ENCODE measurements at regions not wholly inside any gene's neighbourhood (a gene's known extent, or its start where the extent isn't known, plus 50 kb on each side); places are given as distances from the start of the nearest gene placed in this dataset.

- H3K27me3 Mint-ChIP-seq (ENCODE audit: low read depth): peaks cover 8% of the 10 kb centered on the region
- H3K27ac Mint-ChIP-seq: no peak overlapping the region
- no peak for TF ChIP-seq CTCF (IDR thresholded peaks at IDR 0.05; ENCODE audit: unreplicated experiment in 3 of 3)
- H3K36me3 Mint-ChIP-seq (ENCODE audit: low read depth): no peaks in the 10 kb centered on the region
- H3K9me3 Mint-ChIP-seq: no peaks in the 10 kb centered on the region
- H3K4me1 Mint-ChIP-seq: no peaks in the 10 kb centered on the region
- H3K4me3 Mint-ChIP-seq: no peak overlapping the region
Observed at GRCh38 chr16:20192801-20193200, 119.1 kb upstream of the GPR139 start.

- Mint-ChIP-seq H3K4me3 (no peak overlapping the region), H3K27me3 (ENCODE audit: low read depth) (peaks cover 4% of the 10 kb centered on the region), H3K9me3 (peaks cover 2% of the 10 kb centered on the region), H3K27ac (no peak overlapping the region), H3K4me1 (no peaks in the 10 kb centered on the region), H3K36me3 (ENCODE audit: low read depth) (no peaks in the 10 kb centered on the region)
- TF ChIP-seq CTCF (IDR thresholded peaks at IDR 0.05; ENCODE audit: unreplicated experiment in 3 of 3): no peak
Observed at GRCh38 chr16:20191566-20191965, 117.9 kb upstream of the GPR139 start.

- H3K9me3 Mint-ChIP-seq: peaks cover 3% of the 10 kb centered on the region
- no peaks in the 10 kb centered on the region for H3K36me3 Mint-ChIP-seq (ENCODE audit: low read depth)
- H3K27ac Mint-ChIP-seq: no peak overlapping the region
- H3K4me3 Mint-ChIP-seq: no peak overlapping the region
- TF ChIP-seq CTCF (IDR thresholded peaks at IDR 0.05; ENCODE audit: unreplicated experiment in 3 of 3): no peak
- H3K27me3 Mint-ChIP-seq (ENCODE audit: low read depth): peaks cover 10% of the 10 kb centered on the region
- H3K4me1 Mint-ChIP-seq: no peaks in the 10 kb centered on the region
Observed at GRCh38 chr16:20181949-20182348, 108.3 kb upstream of the GPR139 start.

GRCh38 chr16:20181416-20181815 lies 107.7 kb upstream of the GPR139 start:
- Mint-ChIP-seq H3K4me3 (no peak overlapping the region), H3K9me3 (peaks cover 3% of the 10 kb centered on the region)

GRCh38 chr16:20178297-20178696 lies 104.6 kb upstream of the GPR139 start:
- Mint-ChIP-seq H3K27me3 (ENCODE audit: low read depth) (peaks cover 10% of the 10 kb centered on the region), H3K36me3 (ENCODE audit: low read depth) (no peaks in the 10 kb centered on the region), H3K9me3 (no peaks in the 10 kb centered on the region), H3K27ac (no peak overlapping the region), H3K4me1 (no peaks in the 10 kb centered on the region), H3K4me3 (no peak overlapping the region)
- no peak for TF ChIP-seq CTCF (IDR thresholded peaks at IDR 0.05; ENCODE audit: unreplicated experiment in 3 of 3)

More at GRCh38 chr16:20181416-20181815, 107.7 kb upstream of the GPR139 start:
- Mint-ChIP-seq H3K36me3 (ENCODE audit: low read depth) (no peaks in the 10 kb centered on the region), H3K27ac (no peak overlapping the region), H3K27me3 (ENCODE audit: low read depth) (peaks cover 10% of the 10 kb centered on the region), H3K4me1 (no peaks in the 10 kb centered on the region)
- TF ChIP-seq CTCF (IDR thresholded peaks at IDR 0.05; ENCODE audit: unreplicated experiment in 3 of 3): no peak

- Mint-ChIP-seq H3K4me1 (no peaks in the 10 kb centered on the region), H3K27me3 (ENCODE audit: low read depth) (peaks cover 10% of the 10 kb centered on the region), H3K27ac (no peak overlapping the region), H3K4me3 (no peak overlapping the region), H3K36me3 (ENCODE audit: low read depth) (no peaks in the 10 kb centered on the region), H3K9me3 (no peaks in the 10 kb centered on the region)
- TF ChIP-seq CTCF (IDR thresholded peaks at IDR 0.05; ENCODE audit: unreplicated experiment in 3 of 3): no peak
Observed at GRCh38 chr16:20175358-20175757, 101.7 kb upstream of the GPR139 start.
